Mammary epithelial cell (primary cell): ENCODE measurements at regions not wholly inside any gene's neighbourhood (a gene's known extent, or its start where the extent isn't known, plus 50 kb on each side); places are given as distances from the start of the nearest gene placed in this dataset.

Experiments
- EZH2 ChIP-seq: IDR thresholded peaks from 2 replicates; pipeline ENCODE4 v1.6.1; 2012; ENCODE audit warnings: low read length, inconsistent platforms, borderline replicate concordance
- TF ChIP-seq, protein P1 (sequence below), 2 donors: IDR thresholded peaks in 1 of 2; conservative IDR thresholded peaks in 1 of 2; 2 replicates each; pipeline ENCODE4 v1.5.1; 2011 to 2012; ENCODE audit warnings: inconsistent platforms in 2 of 2, low read length in 2 of 2, mild to moderate bottlenecking in 2 of 2, control low read depth in 1 of 2, low read depth in 1 of 2; ENCODE audit not compliant: insufficient read depth in 1 of 2; ENCODE audit errors: extremely low read depth in 1 of 2

- TF ChIP-seq, protein P1, sequence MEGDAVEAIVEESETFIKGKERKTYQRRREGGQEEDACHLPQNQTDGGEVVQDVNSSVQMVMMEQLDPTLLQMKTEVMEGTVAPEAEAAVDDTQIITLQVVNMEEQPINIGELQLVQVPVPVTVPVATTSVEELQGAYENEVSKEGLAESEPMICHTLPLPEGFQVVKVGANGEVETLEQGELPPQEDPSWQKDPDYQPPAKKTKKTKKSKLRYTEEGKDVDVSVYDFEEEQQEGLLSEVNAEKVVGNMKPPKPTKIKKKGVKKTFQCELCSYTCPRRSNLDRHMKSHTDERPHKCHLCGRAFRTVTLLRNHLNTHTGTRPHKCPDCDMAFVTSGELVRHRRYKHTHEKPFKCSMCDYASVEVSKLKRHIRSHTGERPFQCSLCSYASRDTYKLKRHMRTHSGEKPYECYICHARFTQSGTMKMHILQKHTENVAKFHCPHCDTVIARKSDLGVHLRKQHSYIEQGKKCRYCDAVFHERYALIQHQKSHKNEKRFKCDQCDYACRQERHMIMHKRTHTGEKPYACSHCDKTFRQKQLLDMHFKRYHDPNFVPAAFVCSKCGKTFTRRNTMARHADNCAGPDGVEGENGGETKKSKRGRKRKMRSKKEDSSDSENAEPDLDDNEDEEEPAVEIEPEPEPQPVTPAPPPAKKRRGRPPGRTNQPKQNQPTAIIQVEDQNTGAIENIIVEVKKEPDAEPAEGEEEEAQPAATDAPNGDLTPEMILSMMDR (conservative IDR thresholded peaks at IDR 0.05 in 1 of 2, IDR thresholded peaks at IDR 0.05 in 1 of 2; ENCODE audit: extremely low read depth in 1 of 2, insufficient read depth in 1 of 2, low read depth in 1 of 2, low read length in 2 of 2) = no peak
- TF ChIP-seq EZH2 = no peak
These were observed 378.8 kb downstream of the QKI start for GRCh38 chr6:163793011-163793983.
